C4-2B (cell line): ENCODE measurements at regions not wholly inside any gene's neighbourhood (a gene's known extent, or its start where the extent isn't known, plus 50 kb on each side); places are given as distances from the start of the nearest gene placed in this dataset.

Experiments used
- ZFX ChIP-seq: fragments of 450-650 bp; IDR thresholded peaks from 2 replicates; pipeline ENCODE4 v1.6.1; 2017
- TF ChIP-seq, protein P1 (sequence below): fragments of 450-650 bp; conservative IDR thresholded peaks from 2 replicates; pipeline ENCODE4 v1.5.1; 2017; ENCODE audit warnings: mild to moderate bottlenecking

DNA sequence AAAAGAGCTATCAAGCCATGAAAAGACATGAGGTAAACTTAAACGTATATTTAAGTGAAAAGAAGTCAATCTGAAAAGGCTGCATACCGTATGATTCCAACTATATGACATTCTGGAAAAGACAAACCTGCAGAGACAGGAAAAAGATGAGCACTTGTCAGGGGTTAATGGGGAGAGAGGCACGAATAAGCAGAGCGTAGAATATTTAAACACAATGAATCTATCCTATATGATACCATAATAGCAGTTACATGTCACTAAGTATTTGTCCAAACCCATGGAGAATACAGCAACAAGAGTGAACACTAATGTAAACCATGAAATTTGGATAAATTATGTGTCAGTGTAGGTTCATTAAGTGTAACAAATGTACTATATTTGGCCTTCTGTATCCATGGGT is 560.3 kb upstream of the ANO3 start:
- TF ChIP-seq, protein P1, sequence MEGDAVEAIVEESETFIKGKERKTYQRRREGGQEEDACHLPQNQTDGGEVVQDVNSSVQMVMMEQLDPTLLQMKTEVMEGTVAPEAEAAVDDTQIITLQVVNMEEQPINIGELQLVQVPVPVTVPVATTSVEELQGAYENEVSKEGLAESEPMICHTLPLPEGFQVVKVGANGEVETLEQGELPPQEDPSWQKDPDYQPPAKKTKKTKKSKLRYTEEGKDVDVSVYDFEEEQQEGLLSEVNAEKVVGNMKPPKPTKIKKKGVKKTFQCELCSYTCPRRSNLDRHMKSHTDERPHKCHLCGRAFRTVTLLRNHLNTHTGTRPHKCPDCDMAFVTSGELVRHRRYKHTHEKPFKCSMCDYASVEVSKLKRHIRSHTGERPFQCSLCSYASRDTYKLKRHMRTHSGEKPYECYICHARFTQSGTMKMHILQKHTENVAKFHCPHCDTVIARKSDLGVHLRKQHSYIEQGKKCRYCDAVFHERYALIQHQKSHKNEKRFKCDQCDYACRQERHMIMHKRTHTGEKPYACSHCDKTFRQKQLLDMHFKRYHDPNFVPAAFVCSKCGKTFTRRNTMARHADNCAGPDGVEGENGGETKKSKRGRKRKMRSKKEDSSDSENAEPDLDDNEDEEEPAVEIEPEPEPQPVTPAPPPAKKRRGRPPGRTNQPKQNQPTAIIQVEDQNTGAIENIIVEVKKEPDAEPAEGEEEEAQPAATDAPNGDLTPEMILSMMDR, result no peak
- no peak for TF ChIP-seq ZFX
